Neural crest cell (in vitro differentiated cells): ENCODE measurements at regions not wholly inside any gene's neighbourhood (a gene's known extent, or its start where the extent isn't known, plus 50 kb on each side); places are given as distances from the start of the nearest gene placed in this dataset.

Source experiments
- DNase-seq: peaks from one replicate; pipeline ENCODE4 v3.0.0; 2021; ENCODE audit warnings: low read depth, mixed read lengths, low spot score
- H3K27ac Mint-ChIP-seq: one replicate; pipeline ENCODE4 v1.8.0; 2021; ENCODE audit warnings: mild to moderate bottlenecking, mixed read lengths; ENCODE audit not compliant: unreplicated experiment
- H3K27me3 Mint-ChIP-seq: 2 replicates; pipeline ENCODE4 v1.8.0; 2021; ENCODE audit warnings: low read depth, mild to moderate bottlenecking, mixed read lengths
- H3K36me3 Mint-ChIP-seq: 2 replicates; pipeline ENCODE4 v1.8.0; 2021; ENCODE audit warnings: low read depth, mild to moderate bottlenecking, mixed read lengths
- H3K4me1 Mint-ChIP-seq: 2 replicates; pipeline ENCODE4 v1.8.0; 2021; ENCODE audit warnings: mixed read lengths
- H3K4me3 Mint-ChIP-seq: one replicate; pipeline ENCODE4 v1.8.0; 2021; ENCODE audit warnings: mild to moderate bottlenecking, mixed read lengths
- H3K9me3 Mint-ChIP-seq: 2 replicates; pipeline ENCODE4 v1.8.0; 2021; ENCODE audit warnings: mixed read lengths
- CTCF ChIP-seq: fragments of 200-600 bp; sonication (generic); conservative IDR thresholded peaks from 2 replicates; pipeline ENCODE4 v1.5.0; 2021; ENCODE audit warnings: antibody characterized with exemption, mild to moderate bottlenecking

GRCh38 chr5:51194671-51195070 is 188.6 kb upstream of the ISL1 start:
- H3K27me3 Mint-ChIP-seq = peaks cover 6% of the 10 kb centered on the region
- no peak overlapping the region for H3K27ac Mint-ChIP-seq
- no peaks in the 10 kb centered on the region for H3K9me3 Mint-ChIP-seq
- no peaks in the 10 kb centered on the region for H3K36me3 Mint-ChIP-seq
- no peak for TF ChIP-seq CTCF
- no peaks in the 10 kb centered on the region for H3K4me1 Mint-ChIP-seq
- no peak overlapping the region for H3K4me3 Mint-ChIP-seq
- no peak for DNase-seq

- no peak for DNase-seq
- H3K9me3 Mint-ChIP-seq = no peaks in the 10 kb centered on the region
- no peak for TF ChIP-seq CTCF
- H3K36me3 Mint-ChIP-seq = no peaks in the 10 kb centered on the region
- H3K27me3 Mint-ChIP-seq = peaks cover 8% of the 10 kb centered on the region
- no peaks in the 10 kb centered on the region for H3K4me1 Mint-ChIP-seq
- no peak overlapping the region for H3K27ac Mint-ChIP-seq
- H3K4me3 Mint-ChIP-seq = no peak overlapping the region
Measured at GRCh38 chr5:51201024-51201423, 182.2 kb upstream of the ISL1 start.

- Mint-ChIP-seq H3K4me3 (no peak overlapping the region), H3K27ac (no peak overlapping the region), H3K4me1 (no peaks in the 10 kb centered on the region), H3K9me3 (no peaks in the 10 kb centered on the region), H3K36me3 (no peaks in the 10 kb centered on the region), H3K27me3 (peaks cover 8% of the 10 kb centered on the region)
- DNase-seq = no peak
- TF ChIP-seq CTCF = no peak
Measured at GRCh38 chr5:51201708-51202107, 181.5 kb upstream of the ISL1 start.

GRCh38 chr5:51202161-51202560 is 181.1 kb upstream of the ISL1 start:
- Mint-ChIP-seq H3K4me3 (no peak overlapping the region), H3K9me3 (no peaks in the 10 kb centered on the region), H3K4me1 (no peaks in the 10 kb centered on the region), H3K27me3 (peaks cover 8% of the 10 kb centered on the region), H3K36me3 (no peaks in the 10 kb centered on the region), H3K27ac (no peak overlapping the region)
- no peak for DNase-seq
- TF ChIP-seq CTCF = no peak

GRCh38 chr5:51203598-51203997 is 179.7 kb upstream of the ISL1 start:
- no peaks in the 10 kb centered on the region for H3K9me3 Mint-ChIP-seq
- H3K4me3 Mint-ChIP-seq = no peak overlapping the region
- peaks cover 6% of the 10 kb centered on the region for H3K27me3 Mint-ChIP-seq
- no peaks in the 10 kb centered on the region for H3K36me3 Mint-ChIP-seq
- no peaks in the 10 kb centered on the region for H3K4me1 Mint-ChIP-seq
- no peak overlapping the region for H3K27ac Mint-ChIP-seq
- no peak for TF ChIP-seq CTCF
- no peak for DNase-seq

- H3K27me3 Mint-ChIP-seq = no peaks in the 10 kb centered on the region
- no peak overlapping the region for H3K27ac Mint-ChIP-seq
- H3K9me3 Mint-ChIP-seq = no peaks in the 10 kb centered on the region
- no peaks in the 10 kb centered on the region for H3K4me1 Mint-ChIP-seq
- DNase-seq = no peak
- no peaks in the 10 kb centered on the region for H3K36me3 Mint-ChIP-seq
- no peak overlapping the region for H3K4me3 Mint-ChIP-seq
- no peak for TF ChIP-seq CTCF
Measured at GRCh38 chr5:51208296-51208695, 175.0 kb upstream of the ISL1 start.
